ENCODE measurements at regions not wholly inside any gene's neighbourhood (a gene's known extent, or its start where the extent isn't known, plus 50 kb on each side); places are given as distances from the start of the nearest gene placed in this dataset.
"Not testable (repeated sequence)": the region's sequence is repeated elsewhere in the genome, so short reads cannot be mapped to it uniquely, and the experiment has no call there.

GRCh38 chr10:108566316-108567107 lies 1356.8 kb downstream of the XPNPEP1 start:
- DNase-seq = no peak

- no peak for DNase-seq
Observed at GRCh38 chr10:108562105-108562504, 1361.2 kb downstream of the XPNPEP1 start.

GRCh38 chr10:108561649-108562048 lies 1361.7 kb downstream of the XPNPEP1 start:
- no peak for DNase-seq

- no peak for DNase-seq
Observed at GRCh38 chr10:108560488-108560887, 1362.8 kb downstream of the XPNPEP1 start.

- no peak for DNase-seq
Observed at GRCh38 chr10:108556186-108556585, 1367.1 kb downstream of the XPNPEP1 start.

- no peak for DNase-seq
Observed at GRCh38 chr10:108545921-108546320, 1377.4 kb downstream of the XPNPEP1 start.

- DNase-seq = no peak
Observed at GRCh38 chr10:108544500-108545120, 1378.7 kb downstream of the XPNPEP1 start.

GRCh38 chr10:108533551-108533950 lies 1369.0 kb upstream of the SORCS1 start:
- DNase-seq = not testable (repeated sequence)

- no peak for DNase-seq
Observed at GRCh38 chr10:108523016-108523800, 1358.7 kb upstream of the SORCS1 start.

GRCh38 chr10:108521827-108522492 lies 1357.5 kb upstream of the SORCS1 start:
- no peak for DNase-seq

- DNase-seq = no peak
Observed at GRCh38 chr10:108515821-108516220, 1351.3 kb upstream of the SORCS1 start.

GRCh38 chr10:108500396-108500795 lies 1335.9 kb upstream of the SORCS1 start:
- DNase-seq = no peak

- DNase-seq = no peak
Observed at GRCh38 chr10:108496106-108496505, 1331.6 kb upstream of the SORCS1 start.

GRCh38 chr10:108490944-108491343 lies 1326.4 kb upstream of the SORCS1 start:
- DNase-seq = no peak

- DNase-seq = no peak
Observed at GRCh38 chr10:108471420-108471819, 1306.9 kb upstream of the SORCS1 start.

- no peak for DNase-seq
Observed at GRCh38 chr10:108469940-108470339, 1305.4 kb upstream of the SORCS1 start.

- DNase-seq = no peak
Observed at GRCh38 chr10:108465871-108466641, 1301.5 kb upstream of the SORCS1 start.

- DNase-seq = no peak
Observed at GRCh38 chr10:108462005-108462404, 1297.5 kb upstream of the SORCS1 start.

- DNase-seq = no peak
Observed at GRCh38 chr10:108454793-108455192, 1290.3 kb upstream of the SORCS1 start.

- DNase-seq = no peak
Observed at GRCh38 chr10:108454224-108454623, 1289.7 kb upstream of the SORCS1 start.

- DNase-seq = no peak
Observed at GRCh38 chr10:108453166-108453565, 1288.7 kb upstream of the SORCS1 start.

GRCh38 chr10:108452533-108452932 lies 1288.0 kb upstream of the SORCS1 start:
- DNase-seq = no peak
